H1 (cell line): ENCODE measurements at regions not wholly inside any gene's neighbourhood (a gene's known extent, or its start where the extent isn't known, plus 50 kb on each side); places are given as distances from the start of the nearest gene placed in this dataset.

Experiments used
- CTCF ChIA-PET: fragments of 300-600 bp; sonication (Branson Sonifier 250); formaldehyde crosslinking; loops from one replicate; lab custom pipeline; 2021; ENCODE audit not compliant: partially characterized antibody; lab: Charles Lee
- POLR2A ChIA-PET: fragments of 300-600 bp; sonication (Branson Sonifier 250); formaldehyde crosslinking; loops from one replicate; lab custom pipeline; 2021; ENCODE audit warnings: inconsistent platforms; ENCODE audit not compliant: partially characterized antibody; lab: Charles Lee
- DNase-seq, 2 experiments: peaks; one replicate each; pipeline versions ENCODE4 v3.0.0 to v3.0.0-alpha.2; 2010 to 2022; ENCODE audit warnings: low spot score in 2 of 2, low read depth in 1 of 2, mixed read lengths in 1 of 2
- FAIRE-seq: peaks from 2 replicates; lab custom pipeline; 2011; peaks lifted over from hg19 to GRCh38; lab: Jason Lieb, UNC
- H2AFZ ChIP-seq: 2 replicates; pipeline ENCODE4 v1.8.1; 2012; ENCODE audit warnings: low read length, inconsistent platforms
- H2AK5ac ChIP-seq: 2 replicates; pipeline ENCODE4 v1.6.1; 2013; ENCODE audit warnings: low read depth, low read length
- H2BK120ac ChIP-seq: replicated peaks from 2 replicates; pipeline ENCODE3; 2013; ENCODE audit warnings: low read depth, low read length, inconsistent platforms
- H2BK12ac ChIP-seq: 2 replicates; pipeline ENCODE4 v1.6.1; 2013; ENCODE audit warnings: low read depth, low read length
- H2BK15ac ChIP-seq: 2 replicates; pipeline ENCODE4 v1.6.1; 2013; ENCODE audit warnings: low read length
- H2BK20ac ChIP-seq: 2 replicates; pipeline ENCODE4 v1.6.1; 2013; ENCODE audit warnings: low read length
- H2BK5ac ChIP-seq: 2 replicates; pipeline ENCODE4 v1.6.1; 2013; ENCODE audit warnings: low read depth, low read length
- H3K14ac ChIP-seq: 2 replicates; pipeline ENCODE4 v1.6.1; 2013; ENCODE audit warnings: inconsistent platforms; ENCODE audit not compliant: insufficient read length
- H3K18ac ChIP-seq: 2 replicates; pipeline ENCODE4 v1.6.1; 2013; ENCODE audit warnings: low read length; ENCODE audit errors: extremely low read depth
- H3K23ac ChIP-seq: 2 replicates; pipeline ENCODE4 v1.6.1; 2013; ENCODE audit warnings: inconsistent platforms; ENCODE audit not compliant: insufficient read length
- H3K23me2 ChIP-seq: 2 replicates; pipeline ENCODE4 v1.6.1; 2013; ENCODE audit warnings: low read depth, low read length
- H3K27ac ChIP-seq: 2 replicates; pipeline ENCODE4 v1.6.1; 2011; ENCODE audit warnings: low read depth, low read length, inconsistent platforms
- H3K27me3 ChIP-seq, 4 experiments: replicated peaks in 1 of 4; 1 replicate in 1 of 4; 2 replicates in 3 of 4; pipeline versions ENCODE4 v1.6.1 to v1.8.1; 2011 to 2013; ENCODE audit warnings: low read length in 3 of 4, mild to moderate bottlenecking in 3 of 4, inconsistent platforms in 2 of 4, mixed read lengths in 2 of 4, moderate library complexity in 1 of 4; ENCODE audit not compliant: control insufficient read depth in 3 of 4, insufficient read depth in 3 of 4; ENCODE audit errors: extremely low read depth in 1 of 4
- H3K36me3 ChIP-seq, 4 experiments: 2 replicates each; pipeline versions ENCODE4 v1.6.1 to v1.8.1; 2011 to 2013; ENCODE audit warnings: mild to moderate bottlenecking in 4 of 4, low read length in 3 of 4, moderate library complexity in 2 of 4, control low read depth in 1 of 4, inconsistent platforms in 1 of 4; ENCODE audit not compliant: insufficient read depth in 4 of 4, control insufficient read depth in 2 of 4
- H3K4ac ChIP-seq: replicated peaks from 2 replicates; pipeline ENCODE3; 2013; ENCODE audit warnings: low read length, low read depth, mixed read lengths, inconsistent platforms; ENCODE audit not compliant: insufficient read length
- H3K4me1 ChIP-seq, 4 experiments: replicated peaks in 1 of 4; 1 replicate in 1 of 4; 2 replicates in 3 of 4; pipeline versions ENCODE4 v1.6.1 to v1.8.1; 2011 to 2013; ENCODE audit warnings: low read length in 3 of 4, inconsistent platforms in 2 of 4, mixed read lengths in 1 of 4; ENCODE audit not compliant: insufficient read depth in 4 of 4, control insufficient read depth in 3 of 4
- H3K4me2 ChIP-seq, 2 experiments: 2 replicates each; pipeline versions ENCODE4 v1.6.1 to v1.8.1; 2011 to 2013; ENCODE audit warnings: low read depth in 2 of 2, low read length in 2 of 2, control low read depth in 1 of 2, inconsistent platforms in 1 of 2, mild to moderate bottlenecking in 1 of 2; ENCODE audit not compliant: insufficient read depth in 1 of 2
- H3K4me3 ChIP-seq, 4 experiments: fragments of 200-600, 300-600 bp in 1 of 4; sonication (generic), shearing (Covaris generic), sonication (Bioruptor Twin) in 1 of 4; 2 replicates each; pipeline versions ENCODE4 v1.5.1 to v1.8.1; 2011 to 2016; ENCODE audit warnings: low read length in 4 of 4, low read depth in 3 of 4, control low read depth in 2 of 4, inconsistent platforms in 2 of 4, mild to moderate bottlenecking in 2 of 4, mixed read lengths in 1 of 4, moderate library complexity in 1 of 4; ENCODE audit not compliant: insufficient read depth in 2 of 4; ENCODE audit errors: extremely low read depth in 1 of 4
- H3K56ac ChIP-seq: replicated peaks from 2 replicates; pipeline ENCODE3; 2013; ENCODE audit warnings: low read depth, mild to moderate bottlenecking, mixed read lengths, low read length, inconsistent platforms; ENCODE audit not compliant: insufficient read length
- H3K79me1 ChIP-seq: 2 replicates; pipeline ENCODE4 v1.6.1; 2013; ENCODE audit warnings: low read depth, low read length, control low read depth
- H3K79me2 ChIP-seq, 2 experiments: 2 replicates each; pipeline versions ENCODE4 v1.6.1 to v1.8.1; 2012 to 2013; ENCODE audit warnings: low read length in 2 of 2, mild to moderate bottlenecking in 2 of 2, inconsistent platforms in 1 of 2; ENCODE audit not compliant: insufficient read depth in 2 of 2, control insufficient read depth in 1 of 2
- H3K9ac ChIP-seq, 4 experiments: replicated peaks in 1 of 4; 1 replicate in 1 of 4; 2 replicates in 3 of 4; pipeline versions ENCODE4 v1.6.1 to v1.8.1; 2011 to 2013; ENCODE audit warnings: low read depth in 3 of 4, low read length in 3 of 4, control low read depth in 2 of 4, mild to moderate bottlenecking in 2 of 4, moderate library complexity in 2 of 4, inconsistent platforms in 1 of 4; ENCODE audit errors: extremely low read depth in 1 of 4
- H3K9me3 ChIP-seq, 2 experiments: 2 replicates each; pipeline versions ENCODE4 v1.6.1 to v1.8.1; 2012 to 2013; ENCODE audit warnings: mild to moderate bottlenecking in 2 of 2, moderate library complexity in 2 of 2, control low read depth in 1 of 2, inconsistent platforms in 1 of 2, low read depth in 1 of 2, low read length in 1 of 2, mixed read lengths in 1 of 2; ENCODE audit not compliant: insufficient read depth in 2 of 2
- H4K20me1 ChIP-seq, 2 experiments: replicated peaks in 1 of 2; 2 replicates each; pipeline versions ENCODE3 to v1.8.1; 2011 to 2013; ENCODE audit warnings: inconsistent platforms in 2 of 2, low read length in 2 of 2, mild to moderate bottlenecking in 1 of 2; ENCODE audit not compliant: insufficient read depth in 2 of 2, control insufficient read depth in 1 of 2
- H4K5ac ChIP-seq: 2 replicates; pipeline ENCODE4 v1.6.1; 2013; ENCODE audit warnings: low read length, low read depth, mixed read lengths, inconsistent platforms; ENCODE audit not compliant: insufficient read length
- H4K8ac ChIP-seq: 2 replicates; pipeline ENCODE4 v1.8.0; 2013; ENCODE audit warnings: mild to moderate bottlenecking, moderate library complexity, low read length, inconsistent platforms; ENCODE audit not compliant: insufficient read depth; ENCODE audit errors: extremely low read depth
- H4K91ac ChIP-seq: replicated peaks from 2 replicates; pipeline ENCODE3; 2013; ENCODE audit warnings: low read length, mixed read lengths, inconsistent platforms; ENCODE audit not compliant: insufficient read length
- SRF ChIP-seq: IDR thresholded peaks from 2 replicates; pipeline ENCODE4 v1.6.1; 2011; ENCODE audit warnings: mild to moderate bottlenecking, low read depth, low read length, moderate library complexity
- WGBS, 2 experiments: shearing (Covaris generic) in 1 of 2; methylation state at CpG; one replicate each; pipeline versions ENCODE4 v1.1.6 to v1.1.7; 2013 to 2015; ENCODE audit warnings: low lambda C conversion rate in 2 of 2, mixed read lengths in 2 of 2, inconsistent platforms in 1 of 2, low coverage in 1 of 2, missing lambda C conversion rate in 1 of 2; ENCODE audit not compliant: insufficient replicate concordance in 2 of 2, insufficient coverage in 1 of 2, insufficient read length in 1 of 2; ENCODE audit errors: extremely low coverage in 1 of 2, missing lambda C conversion rate in 1 of 2; 5-methylcytosine and 5-hydroxymethylcytosine counted together
- TF ChIP-seq, protein P1 (sequence below): IDR thresholded peaks from 2 replicates; pipeline ENCODE4 v1.6.1; 2011; ENCODE audit warnings: low read depth, mild to moderate bottlenecking, low read length; ENCODE audit not compliant: insufficient read depth

DNA sequence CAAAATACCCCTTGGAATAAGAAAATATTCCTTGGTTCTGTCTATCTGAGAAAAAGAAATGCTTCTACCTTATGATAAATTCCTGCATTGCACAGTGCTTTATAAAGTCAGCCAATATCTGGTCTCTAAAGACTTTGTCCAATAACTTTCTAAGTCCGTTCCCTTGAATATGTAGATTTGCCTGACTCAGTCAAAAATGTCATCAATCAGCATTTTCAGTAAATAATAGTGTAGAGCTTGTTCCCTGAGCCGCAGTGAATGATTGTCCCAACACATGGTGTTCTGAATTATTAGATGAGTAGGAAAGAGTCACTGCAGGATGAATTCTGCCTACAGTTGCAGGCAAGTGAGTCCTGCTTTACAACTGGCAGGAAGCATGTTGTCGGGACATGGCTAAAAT, 316.8 kb upstream of the RBMS1 start:
- 87% methylated on average over 3 of the region's 3 CpGs; no CpG with 5 or more reads in 1 of the 2 experiments for WGBS, 2 experiments
- FAIRE-seq (no peak), DNase-seq (no peak)
- no peaks in the 10 kb centered on the region for H3K4me1 ChIP-seq
- no peak overlapping the region for H3K9ac ChIP-seq
- peaks cover 5 to 16% of the 10 kb centered on the region in 2 experiments for H3K9me3 ChIP-seq
- H4K20me1 ChIP-seq = no peaks in the 10 kb centered on the region
- H3K56ac ChIP-seq = no peak overlapping the region
- H3K18ac ChIP-seq = no peak overlapping the region
- no peak overlapping the region for H3K4ac ChIP-seq
- H4K91ac ChIP-seq = no peak overlapping the region
- no peak overlapping the region for H3K4me3 ChIP-seq
- H3K79me2 ChIP-seq = no peaks in the 10 kb centered on the region
- H3K4me2 ChIP-seq = no peak overlapping the region
- no peaks in the 10 kb centered on the region for H3K27me3 ChIP-seq
- CTCF ChIA-PET = no interaction called here
- no peak overlapping the region for H2BK20ac ChIP-seq
- no peak overlapping the region for H4K5ac ChIP-seq
- no peak overlapping the region for H2BK5ac ChIP-seq
- no peak overlapping the region for H2BK15ac ChIP-seq
- no peaks in the 10 kb centered on the region for H3K79me1 ChIP-seq
- no peaks in the 10 kb centered on the region; a peak in 1 of 8 replicates for H3K36me3 ChIP-seq
- H2AK5ac ChIP-seq = no peak overlapping the region
- H3K23ac ChIP-seq = no peak overlapping the region
- no peak overlapping the region for H3K14ac ChIP-seq
- no peak overlapping the region for H2BK12ac ChIP-seq
- H4K8ac ChIP-seq = no peak overlapping the region
- no peak overlapping the region for H2BK120ac ChIP-seq
- H2AFZ ChIP-seq = no peak overlapping the region
- no peak overlapping the region for H3K27ac ChIP-seq
- H3K23me2 ChIP-seq = no peaks in the 10 kb centered on the region
- POLR2A ChIA-PET = no interaction called here
- TF ChIP-seq, protein P1, sequence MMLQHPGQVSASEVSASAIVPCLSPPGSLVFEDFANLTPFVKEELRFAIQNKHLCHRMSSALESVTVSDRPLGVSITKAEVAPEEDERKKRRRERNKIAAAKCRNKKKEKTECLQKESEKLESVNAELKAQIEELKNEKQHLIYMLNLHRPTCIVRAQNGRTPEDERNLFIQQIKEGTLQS = no peak
- TF ChIP-seq SRF = no peak
